ENCODE measurements at regions not wholly inside any gene's neighbourhood (a gene's known extent, or its start where the extent isn't known, plus 50 kb on each side); places are given as distances from the start of the nearest gene placed in this dataset.

GRCh38 chr5:113757508-113757907, 244.0 kb downstream of the YTHDC2 start:
- TF ChIP-seq POLR2AphosphoS5 (IDR thresholded peaks at IDR 0.05; ENCODE audit: low read depth, low read length) (no peak), EZH2 (IDR thresholded peaks at IDR 0.05) (no peak), SP1 (IDR thresholded peaks at IDR 0.05; ENCODE audit: low read depth) (no peak)
- TF ChIP-seq, protein P1, sequence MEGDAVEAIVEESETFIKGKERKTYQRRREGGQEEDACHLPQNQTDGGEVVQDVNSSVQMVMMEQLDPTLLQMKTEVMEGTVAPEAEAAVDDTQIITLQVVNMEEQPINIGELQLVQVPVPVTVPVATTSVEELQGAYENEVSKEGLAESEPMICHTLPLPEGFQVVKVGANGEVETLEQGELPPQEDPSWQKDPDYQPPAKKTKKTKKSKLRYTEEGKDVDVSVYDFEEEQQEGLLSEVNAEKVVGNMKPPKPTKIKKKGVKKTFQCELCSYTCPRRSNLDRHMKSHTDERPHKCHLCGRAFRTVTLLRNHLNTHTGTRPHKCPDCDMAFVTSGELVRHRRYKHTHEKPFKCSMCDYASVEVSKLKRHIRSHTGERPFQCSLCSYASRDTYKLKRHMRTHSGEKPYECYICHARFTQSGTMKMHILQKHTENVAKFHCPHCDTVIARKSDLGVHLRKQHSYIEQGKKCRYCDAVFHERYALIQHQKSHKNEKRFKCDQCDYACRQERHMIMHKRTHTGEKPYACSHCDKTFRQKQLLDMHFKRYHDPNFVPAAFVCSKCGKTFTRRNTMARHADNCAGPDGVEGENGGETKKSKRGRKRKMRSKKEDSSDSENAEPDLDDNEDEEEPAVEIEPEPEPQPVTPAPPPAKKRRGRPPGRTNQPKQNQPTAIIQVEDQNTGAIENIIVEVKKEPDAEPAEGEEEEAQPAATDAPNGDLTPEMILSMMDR (IDR thresholded peaks at IDR 0.05 in 2 of 3, conservative IDR thresholded peaks at IDR 0.05 in 1 of 3; ENCODE audit: borderline replicate concordance in 1 of 3, insufficient read depth in 1 of 3, low read depth in 2 of 3, low read length in 2 of 3) = no peak
